GM19043 (cell line): ENCODE measurements at regions not wholly inside any gene's neighbourhood (a gene's known extent, or its start where the extent isn't known, plus 50 kb on each side); places are given as distances from the start of the nearest gene placed in this dataset.

Experiments used
- ATAC-seq: cut with Tn5 transposase; IDR thresholded peaks from one replicate; pipeline ENCODE4 v1.9.1; 2021; ENCODE audit warnings: low read depth; ENCODE audit not compliant: unreplicated experiment

GRCh38 chr7:88361357-88361756 lies 54.7 kb upstream of the STEAP4 start:
- no peak for ATAC-seq

GRCh38 chr7:88358881-88359280 lies 52.2 kb upstream of the STEAP4 start:
- ATAC-seq, result no peak

- ATAC-seq, result no peak
These were observed 51.8 kb upstream of the STEAP4 start for GRCh38 chr7:88358526-88358838.

GRCh38 chr7:88357781-88358525 lies 51.3 kb upstream of the STEAP4 start:
- peak; percentile 79 for ATAC-seq

- no peak for ATAC-seq
These were observed 50.6 kb upstream of the STEAP4 start for GRCh38 chr7:88357294-88357693.
